HepG2 (cell line): ENCODE measurements at regions not wholly inside any gene's neighbourhood (a gene's known extent, or its start where the extent isn't known, plus 50 kb on each side); places are given as distances from the start of the nearest gene placed in this dataset.

ENCODE experiments used
- ATAC-seq: fragments of 200-7000 bp; cut with Tn5 transposase; 3 replicates; pipeline ENCODE4 v1.9.1; 2020; ENCODE audit warnings: mild to moderate bottlenecking, moderate library complexity
- BruUV-seq: library from RNA; stranded (reverse); fragments of 400-500 nt; replicated peaks from 2 replicates; lab custom pipeline; 2021; lab: Mats Ljungman, UMichigan
- CTCF ChIA-PET: fragments of 300-600 bp; formaldehyde crosslinking; extraction: SDS; loops from one replicate; lab custom pipeline; 2021; ENCODE audit warnings: low total read pairs, inconsistent platforms, low intra/inter-chr PET ratio; lab: Yijun Ruan, JAX
- POLR2A ChIA-PET: fragments of 350-600 bp; sonication (Branson Sonifier 250); formaldehyde crosslinking; loops from one replicate; lab custom pipeline; 2020; ENCODE audit warnings: antibody characterized with exemption, inconsistent platforms; lab: Yijun Ruan, JAX
- DNase-seq: peaks from one replicate; pipeline ENCODE4 v3.0.0-alpha.2; 2015; ENCODE audit warnings: low spot score
- FAIRE-seq: peaks from 3 replicates; lab custom pipeline; 2011; peaks lifted over from hg19 to GRCh38; lab: Jason Lieb, UNC
- H2AFZ ChIP-seq: one replicate; pipeline ENCODE4 v1.6.1; 2011; ENCODE audit warnings: low read length, inconsistent platforms
- H3K27ac ChIP-seq: fragments of 300-600 bp; 3 replicates; pipeline ENCODE4 v1.8.0; 2011; ENCODE audit warnings: mixed run types, mild to moderate bottlenecking, mixed read lengths, low read length, inconsistent platforms; ENCODE audit not compliant: insufficient read depth; ENCODE audit errors: extremely low read length
- H3K27me3 ChIP-seq, 2 experiments: fragments of 200-600 bp in 1 of 2; 2 replicates in 1 of 2; 3 replicates in 1 of 2; pipeline versions ENCODE4 v1.6.0 to v1.8.0; 2011; ENCODE audit warnings: low read length in 2 of 2, mild to moderate bottlenecking in 2 of 2, moderate library complexity in 2 of 2, inconsistent platforms in 1 of 2; ENCODE audit not compliant: insufficient read depth in 2 of 2, control insufficient read depth in 1 of 2
- H3K36me3 ChIP-seq, 2 experiments: fragments of 200-600 bp in 1 of 2; replicated peaks in 1 of 2; 2 replicates in 1 of 2; 3 replicates in 1 of 2; pipeline versions ENCODE4 v1.5.1 to v1.8.0; 2011; ENCODE audit warnings: low read length in 2 of 2, inconsistent platforms in 1 of 2; ENCODE audit not compliant: insufficient read depth in 2 of 2, control insufficient read depth in 1 of 2
- H3K4me1 ChIP-seq: 2 replicates; pipeline ENCODE4 v1.5.1; 2012; ENCODE audit warnings: low read length, inconsistent platforms; ENCODE audit not compliant: insufficient read depth
- H3K4me2 ChIP-seq: 2 replicates; pipeline ENCODE4 v1.6.0; 2011; ENCODE audit warnings: low read depth, low read length, inconsistent platforms
- H3K4me3 ChIP-seq, 3 experiments: fragments of 200-600 bp in 1 of 3; sonication (generic), shearing (Covaris generic) in 1 of 3; replicated peaks in 1 of 3; 2 replicates each; pipeline ENCODE4 v1.5.1; 2011 to 2016; ENCODE audit warnings: low read length in 3 of 3, inconsistent platforms in 2 of 3, low read depth in 2 of 3, mild to moderate bottlenecking in 2 of 3, control low read depth in 1 of 3, mixed read lengths in 1 of 3; ENCODE audit not compliant: insufficient read depth in 1 of 3
- H3K79me2 ChIP-seq: one replicate; pipeline ENCODE4 v1.6.1; 2011; ENCODE audit warnings: low read length, inconsistent platforms; ENCODE audit not compliant: insufficient read depth
- H3K9ac ChIP-seq: 2 replicates; pipeline ENCODE4 v1.6.0; 2011; ENCODE audit warnings: mild to moderate bottlenecking, low read depth, low read length, inconsistent platforms; ENCODE audit not compliant: insufficient read depth
- H3K9me3 ChIP-seq: 2 replicates; pipeline ENCODE4 v1.5.1; 2012; ENCODE audit warnings: mild to moderate bottlenecking, low read length
- H4K20me1 ChIP-seq: 2 replicates; pipeline ENCODE4 v1.6.0; 2011; ENCODE audit warnings: inconsistent platforms, mild to moderate bottlenecking, low read length, moderate library complexity; ENCODE audit not compliant: insufficient read depth
- CHCHD3 ChIP-seq: sonication (generic); formaldehyde crosslinking; IDR thresholded peaks from 2 replicates; pipeline ENCODE4 v1.8.0; 2022; ENCODE audit warnings: mild to moderate bottlenecking, missing genetic modification reagents, moderate library complexity
- FOXA1 ChIP-seq, 2 experiments: fragments of 450-650 bp in 1 of 2; sonication (generic) in 1 of 2; formaldehyde crosslinking in 1 of 2; IDR thresholded peaks; 2 replicates each; pipeline versions ENCODE4 v1.4.0 to v1.6.1; 2016 to 2020; ENCODE audit warnings: missing genetic modification reagents in 1 of 2
- FOXM1 ChIP-seq: sonication (generic); formaldehyde crosslinking; IDR thresholded peaks from 2 replicates; pipeline ENCODE4 v1.5.0; 2020; ENCODE audit warnings: missing genetic modification reagents
- IKZF1 ChIP-seq: fragments of 450-650 bp; IDR thresholded peaks from 2 replicates; pipeline ENCODE4 v1.7.1; 2016
- KAT7 ChIP-seq: IDR thresholded peaks from 2 replicates; pipeline ENCODE4 v1.6.1; 2018; ENCODE audit warnings: borderline replicate concordance, missing compliant biosample characterization
- SIX1 ChIP-seq: sonication (generic); formaldehyde crosslinking; IDR thresholded peaks from 2 replicates; pipeline ENCODE4 v1.4.0; 2020; ENCODE audit warnings: missing genetic modification reagents, borderline replicate concordance
- ZNF207 ChIP-seq: fragments of 450-650 bp; IDR thresholded peaks from 2 replicates; pipeline ENCODE4 v1.6.1; 2016; ENCODE audit warnings: antibody characterized with exemption, borderline replicate concordance
- ZNF224 ChIP-seq: sonication (generic); formaldehyde crosslinking; IDR thresholded peaks from 2 replicates; pipeline ENCODE4 v1.5.0; 2020; ENCODE audit warnings: mild to moderate bottlenecking, missing genetic modification reagents
- ZNF367 ChIP-seq: sonication (generic); formaldehyde crosslinking; IDR thresholded peaks from 2 replicates; pipeline ENCODE4 v1.4.0; 2020; ENCODE audit warnings: missing genetic modification reagents, borderline replicate concordance
- ZNF501 ChIP-seq: sonication (generic); formaldehyde crosslinking; IDR thresholded peaks from 2 replicates; pipeline ENCODE4 v1.5.1; 2020; ENCODE audit warnings: mild to moderate bottlenecking, moderate library complexity, missing genetic modification reagents
- ZNF652 ChIP-seq: IDR thresholded peaks from 2 replicates; pipeline ENCODE4 v1.6.1; 2016; ENCODE audit warnings: low read depth, borderline replicate concordance
- ZSCAN22 ChIP-seq: sonication (generic); formaldehyde crosslinking; IDR thresholded peaks from 2 replicates; pipeline ENCODE4 v1.4.0; 2020; ENCODE audit warnings: mild to moderate bottlenecking, missing genetic modification reagents
- WGBS: methylation state at CpG from one replicate; pipeline ENCODE4 v1.1.6; 2017; ENCODE audit warnings: low lambda C conversion rate; 5-methylcytosine and 5-hydroxymethylcytosine counted together
- in situ Hi-C: cut with HindIII; loops from 2 replicates; pipeline ENCODE4 v1.10.0; 2017; ENCODE audit warnings: low pct_unique_long_range_greater_than_20kb; ENCODE audit not compliant: extremely low pct_ligation_motif_present
- intact Hi-C: fragments of 100-400 bp; cut with micrococcal nuclease; formaldehyde crosslinking; loops from one replicate; pipeline ENCODE4 v1.10.0; 2022; ENCODE audit not compliant: unreplicated experiment
- TF ChIP-seq, protein P1 (sequence below): fragments of 450-650 bp; IDR thresholded peaks from 2 replicates; pipeline ENCODE4 v1.6.1; 2016
- TF ChIP-seq, protein P2 (sequence below): sonication (generic); formaldehyde crosslinking; IDR thresholded peaks from 2 replicates; pipeline ENCODE4 v1.4.0; 2020; ENCODE audit warnings: missing genetic modification reagents
- TF ChIP-seq, protein P3 (sequence below): sonication (generic); formaldehyde crosslinking; IDR thresholded peaks from 2 replicates; pipeline ENCODE4 v1.5.0; 2020; ENCODE audit warnings: missing genetic modification reagents, mild to moderate bottlenecking, borderline replicate concordance

DNA sequence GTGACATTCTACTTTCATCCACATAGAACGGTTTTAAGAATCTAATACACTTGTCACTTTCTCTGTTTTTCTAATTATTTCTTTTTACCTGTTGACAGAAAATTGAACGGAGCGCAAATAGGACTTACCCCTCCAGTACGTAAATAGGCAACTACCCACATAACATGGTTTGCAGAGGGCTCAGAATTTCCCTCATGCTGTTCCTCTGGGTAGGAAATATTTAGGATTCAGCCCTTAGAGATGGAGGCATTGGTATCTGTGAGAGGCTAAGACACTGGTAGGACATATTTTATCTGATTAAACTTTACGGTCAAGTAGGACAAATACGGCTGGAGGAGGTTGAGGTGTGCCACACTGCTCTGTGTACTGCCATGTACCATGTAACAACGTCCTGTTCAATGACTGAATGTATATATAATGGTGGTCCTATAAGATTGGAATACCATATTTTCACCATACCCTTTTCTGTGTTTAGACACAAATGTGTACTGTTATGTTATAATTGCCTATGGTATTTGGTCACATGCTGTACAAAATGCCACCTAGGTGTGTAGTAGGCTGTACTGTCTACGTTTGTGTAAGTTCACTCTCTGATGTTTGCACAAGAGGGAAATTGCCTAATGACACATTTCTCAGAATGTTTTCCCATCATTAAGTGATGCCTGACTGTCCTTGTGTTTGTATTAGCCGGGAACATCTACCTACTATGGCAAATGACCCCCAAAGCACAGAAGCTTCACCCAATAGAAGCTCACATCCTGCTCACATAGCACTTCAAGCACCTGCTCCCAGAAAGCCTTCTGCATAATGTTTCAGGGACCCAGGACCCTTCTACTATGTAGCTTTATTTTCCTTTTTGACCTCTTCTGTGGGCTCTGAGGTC, 429.4 kb upstream of the AKR1E2 start:
- no peak overlapping the region for H3K9ac ChIP-seq
- no peak for DNase-seq
- in situ Hi-C loops: no loop called here
- no peaks in the 10 kb centered on the region for H3K4me1 ChIP-seq
- H2AFZ ChIP-seq: no peak overlapping the region
- no peaks in the 10 kb centered on the region for H3K36me3 ChIP-seq
- H3K4me3 ChIP-seq: no peak overlapping the region
- intact Hi-C loops: no loop called here
- TF ChIP-seq SIX1 (no peak), CHCHD3 (CRISPR knock-in tag) (no peak), ZNF224 (CRISPR knock-in tag) (no peak), ZNF652 (CRISPR knock-in tag) (no peak), KAT7 (CRISPR knock-in tag) (no peak), ZSCAN22 (CRISPR knock-in tag) (no peak), ZNF207 (no peak), ZNF501 (CRISPR knock-in tag) (no peak), FOXA1 (IDR thresholded peaks at IDR 0.05) (no peak), FOXA1 (CRISPR knock-in tag; IDR thresholded peaks at IDR 0.05) (no peak), IKZF1 (no peak), ZNF367 (no peak), FOXM1 (CRISPR knock-in tag) (no peak)
- TF ChIP-seq, protein P1, sequence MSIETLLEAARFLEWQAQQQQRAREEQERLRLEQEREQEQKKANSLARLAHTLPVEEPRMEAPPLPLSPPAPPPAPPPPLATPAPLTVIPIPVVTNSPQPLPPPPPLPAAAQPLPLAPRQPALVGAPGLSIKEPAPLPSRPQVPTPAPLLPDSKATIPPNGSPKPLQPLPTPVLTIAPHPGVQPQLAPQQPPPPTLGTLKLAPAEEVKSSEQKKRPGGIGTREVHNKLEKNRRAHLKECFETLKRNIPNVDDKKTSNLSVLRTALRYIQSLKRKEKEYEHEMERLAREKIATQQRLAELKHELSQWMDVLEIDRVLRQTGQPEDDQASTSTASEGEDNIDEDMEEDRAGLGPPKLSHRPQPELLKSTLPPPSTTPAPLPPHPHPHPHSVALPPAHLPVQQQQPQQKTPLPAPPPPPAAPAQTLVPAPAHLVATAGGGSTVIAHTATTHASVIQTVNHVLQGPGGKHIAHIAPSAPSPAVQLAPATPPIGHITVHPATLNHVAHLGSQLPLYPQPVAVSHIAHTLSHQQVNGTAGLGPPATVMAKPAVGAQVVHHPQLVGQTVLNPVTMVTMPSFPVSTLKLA: no peak
- TF ChIP-seq, protein P2, sequence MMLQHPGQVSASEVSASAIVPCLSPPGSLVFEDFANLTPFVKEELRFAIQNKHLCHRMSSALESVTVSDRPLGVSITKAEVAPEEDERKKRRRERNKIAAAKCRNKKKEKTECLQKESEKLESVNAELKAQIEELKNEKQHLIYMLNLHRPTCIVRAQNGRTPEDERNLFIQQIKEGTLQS (CRISPR knock-in tag): no peak
- TF ChIP-seq, protein P3, sequence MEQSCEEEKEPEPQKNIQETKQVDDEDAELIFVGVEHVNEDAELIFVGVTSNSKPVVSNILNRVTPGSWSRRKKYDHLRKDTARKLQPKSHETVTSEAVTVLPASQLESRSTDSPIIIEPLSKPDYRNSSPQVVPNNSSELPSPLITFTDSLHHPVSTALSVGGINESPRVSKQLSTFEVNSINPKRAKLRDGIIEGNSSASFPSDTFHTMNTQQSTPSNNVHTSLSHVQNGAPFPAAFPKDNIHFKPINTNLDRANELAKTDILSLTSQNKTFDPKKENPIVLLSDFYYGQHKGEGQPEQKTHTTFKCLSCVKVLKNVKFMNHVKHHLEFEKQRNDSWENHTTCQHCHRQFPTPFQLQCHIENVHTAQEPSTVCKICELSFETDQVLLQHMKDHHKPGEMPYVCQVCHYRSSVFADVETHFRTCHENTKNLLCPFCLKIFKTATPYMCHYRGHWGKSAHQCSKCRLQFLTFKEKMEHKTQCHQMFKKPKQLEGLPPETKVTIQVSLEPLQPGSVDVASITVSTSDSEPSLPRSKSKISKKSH (CRISPR knock-in tag): no peak
- POLR2A ChIA-PET: no interaction called here
- peaks cover 0 to 8% of the 10 kb centered on the region in 2 experiments; a peak in 2 of 5 replicates for H3K27me3 ChIP-seq
- no peak overlapping the region for H3K4me2 ChIP-seq
- no TSS peak for BruUV-seq
- 37% methylated on average over 9 of the region's 9 CpGs for WGBS
- no peak overlapping the region for H3K27ac ChIP-seq
- ATAC-seq: no peak
- no peaks in the 10 kb centered on the region for H4K20me1 ChIP-seq
- CTCF ChIA-PET: no interaction called here
- H3K79me2 ChIP-seq: no peaks in the 10 kb centered on the region
- no peaks in the 10 kb centered on the region for H3K9me3 ChIP-seq
- FAIRE-seq: no peak
